GM19397 (cell line): ENCODE measurements at regions not wholly inside any gene's neighbourhood (a gene's known extent, or its start where the extent isn't known, plus 50 kb on each side); places are given as distances from the start of the nearest gene placed in this dataset.

Source experiments
- ATAC-seq: cut with Tn5 transposase; IDR thresholded peaks from one replicate; pipeline ENCODE4 v1.9.1; 2021; ENCODE audit warnings: mild to moderate bottlenecking, moderate library complexity; ENCODE audit not compliant: unreplicated experiment

GRCh38 chr4:115292320-115293092 is 179.1 kb upstream of the NDST4 start:
- peak; percentile 65 for ATAC-seq

GRCh38 chr4:115287426-115287825 is 174.0 kb upstream of the NDST4 start:
- ATAC-seq, result no peak

GRCh38 chr4:115279330-115279729 is 165.9 kb upstream of the NDST4 start:
- no peak for ATAC-seq

GRCh38 chr4:115278830-115279229 is 165.4 kb upstream of the NDST4 start:
- ATAC-seq, result no peak

GRCh38 chr4:115275615-115276014 is 162.2 kb upstream of the NDST4 start:
- ATAC-seq, result no peak

GRCh38 chr4:115274545-115274944 is 161.1 kb upstream of the NDST4 start:
- ATAC-seq, result peak; percentile 73

GRCh38 chr4:115272594-115272993 is 159.2 kb upstream of the NDST4 start:
- no peak for ATAC-seq

- ATAC-seq, result no peak
These were observed 158.8 kb upstream of the NDST4 start for GRCh38 chr4:115272185-115272584.

- ATAC-seq, result no peak
These were observed 146.8 kb upstream of the NDST4 start for GRCh38 chr4:115260195-115260594.

GRCh38 chr4:115259642-115260041 is 146.2 kb upstream of the NDST4 start:
- no peak for ATAC-seq

- ATAC-seq, result no peak
These were observed 136.4 kb upstream of the NDST4 start for GRCh38 chr4:115249808-115250207.

- no peak for ATAC-seq
These were observed 121.1 kb upstream of the NDST4 start for GRCh38 chr4:115234405-115235093.

GRCh38 chr4:115233600-115233999 is 120.2 kb upstream of the NDST4 start:
- no peak for ATAC-seq

- no peak for ATAC-seq
These were observed 116.5 kb upstream of the NDST4 start for GRCh38 chr4:115229873-115230272.

- ATAC-seq, result no peak
These were observed 115.4 kb upstream of the NDST4 start for GRCh38 chr4:115228851-115229250.

GRCh38 chr4:115222061-115222460 is 108.6 kb upstream of the NDST4 start:
- no peak for ATAC-seq

- ATAC-seq, result no peak
These were observed 106.4 kb upstream of the NDST4 start for GRCh38 chr4:115219862-115220261.

GRCh38 chr4:115219315-115219860 is 106.0 kb upstream of the NDST4 start:
- no peak for ATAC-seq

- no peak for ATAC-seq
These were observed 102.5 kb upstream of the NDST4 start for GRCh38 chr4:115215935-115216334.

- no peak for ATAC-seq
These were observed 100.3 kb upstream of the NDST4 start for GRCh38 chr4:115213716-115214115.

GRCh38 chr4:115201042-115201330 is 87.6 kb upstream of the NDST4 start:
- ATAC-seq, result no peak
